Loucy (cell line): ENCODE measurements at regions not wholly inside any gene's neighbourhood (a gene's known extent, or its start where the extent isn't known, plus 50 kb on each side); places are given as distances from the start of the nearest gene placed in this dataset.

Source experiments
- H2AFZ ChIP-seq: fragments of 200-600 bp; sonication (generic); 2 replicates; pipeline ENCODE4 v1.6.0; 2016; ENCODE audit warnings: antibody characterized with exemption, mild to moderate bottlenecking, low read length, moderate library complexity
- H3F3A ChIP-seq: fragments of 200-600 bp; 2 replicates; pipeline ENCODE4 v1.6.0; 2016; ENCODE audit warnings: antibody characterized with exemption, low read depth, mild to moderate bottlenecking
- H3K27me3 ChIP-seq: fragments of 200-600 bp; sonication (generic); 2 replicates; pipeline ENCODE4 v1.6.1; 2014; ENCODE audit warnings: low read length, mild to moderate bottlenecking; ENCODE audit not compliant: insufficient read depth, poor library complexity, severe bottlenecking
- H3K36me3 ChIP-seq: fragments of 200-600 bp; sonication (generic); 2 replicates; pipeline ENCODE4 v1.6.1; 2016; ENCODE audit warnings: low read length; ENCODE audit not compliant: insufficient read depth
- H3K4me1 ChIP-seq: fragments of 200-600 bp; sonication (generic); 2 replicates; pipeline ENCODE4 v1.5.1; 2014; ENCODE audit warnings: low read length, mild to moderate bottlenecking; ENCODE audit not compliant: insufficient read depth, poor library complexity, severe bottlenecking
- H3K4me2 ChIP-seq: fragments of 200-600 bp; sonication (generic); 2 replicates; pipeline ENCODE4 v1.6.0; 2014; ENCODE audit warnings: antibody characterized with exemption, low read length, low read depth, mild to moderate bottlenecking; ENCODE audit not compliant: poor library complexity, severe bottlenecking
- H3K4me3 ChIP-seq: fragments of 200-600 bp; sonication (generic); 2 replicates; pipeline ENCODE4 v1.5.1; 2014; ENCODE audit warnings: low read length, mild to moderate bottlenecking, mixed read lengths; ENCODE audit not compliant: poor library complexity, severe bottlenecking
- H3K79me2 ChIP-seq: fragments of 200-600 bp; sonication (generic); 2 replicates; pipeline ENCODE4 v1.6.1; 2014; ENCODE audit warnings: low read length; ENCODE audit not compliant: insufficient read depth
- H3K9ac ChIP-seq: fragments of 200-600 bp; sonication (generic); 2 replicates; pipeline ENCODE4 v1.6.0; 2014; ENCODE audit warnings: mild to moderate bottlenecking, low read depth, low read length, moderate library complexity; ENCODE audit not compliant: poor library complexity, severe bottlenecking
- H3K9me2 ChIP-seq: fragments of 200-600 bp; sonication (generic); replicated peaks from 2 replicates; pipeline ENCODE4 v1.6.1; 2016; ENCODE audit warnings: low read depth, low read length, mixed read lengths
- H3K9me3 ChIP-seq: fragments of 200-600 bp; sonication (generic); 2 replicates; pipeline ENCODE4 v1.6.1; 2014; ENCODE audit warnings: mild to moderate bottlenecking, antibody characterized with exemption, low read length, low read depth; ENCODE audit not compliant: insufficient read depth
- H4K20me1 ChIP-seq: fragments of 200-600 bp; sonication (generic); 2 replicates; pipeline ENCODE4 v1.6.0; 2014; ENCODE audit warnings: antibody characterized with exemption, low read length, mild to moderate bottlenecking; ENCODE audit not compliant: insufficient read depth, poor library complexity, severe bottlenecking
- CTCF ChIP-seq: fragments of 200-600 bp; sonication (generic); conservative IDR thresholded peaks from 2 replicates; pipeline ENCODE4 v1.5.1; 2014; ENCODE audit warnings: mild to moderate bottlenecking, antibody characterized with exemption, low read length
- EZH2phosphoT487 ChIP-seq: fragments of 200-600 bp; IDR thresholded peaks from 2 replicates; pipeline ENCODE4 v1.6.1; 2018; ENCODE audit warnings: antibody characterized with exemption, mild to moderate bottlenecking, moderate library complexity, borderline replicate concordance

DNA sequence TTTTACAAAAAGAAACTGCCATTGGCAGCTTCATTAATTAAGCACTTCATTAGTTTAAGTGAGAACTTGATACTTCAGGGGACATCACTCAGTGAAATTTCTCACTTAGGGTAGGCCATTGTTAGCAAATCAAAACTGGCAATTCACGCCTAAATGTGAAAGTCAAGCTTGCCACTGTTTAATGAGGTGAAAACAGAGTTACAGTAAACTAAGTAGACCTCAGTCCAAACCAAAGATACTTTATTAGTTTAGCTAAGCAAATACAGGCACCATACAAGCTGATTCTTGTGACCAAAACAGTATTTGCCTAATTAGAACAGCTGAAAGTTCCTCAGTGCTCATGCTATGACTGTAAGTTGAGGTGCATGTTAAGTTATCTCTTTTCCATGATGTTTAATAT is 176.5 kb upstream of the CPNE8 start:
- TF ChIP-seq CTCF = no peak
- TF ChIP-seq EZH2phosphoT487 = no peak

GRCh38 chr12:39077226-39077625 is 171.8 kb upstream of the CPNE8 start:
- Histone ChIP-seq H3K79me2 (no peaks in the 10 kb centered on the region), H3K4me1 (no peaks in the 10 kb centered on the region), H3K4me3 (no peak overlapping the region), H3K36me3 (no peaks in the 10 kb centered on the region), H3K9me2 (no peaks in the 10 kb centered on the region), H3K9ac (no peak overlapping the region), H2AFZ (no peak overlapping the region), H3K27me3 (no peaks in the 10 kb centered on the region), H3K9me3 (no peaks in the 10 kb centered on the region), H4K20me1 (no peaks in the 10 kb centered on the region), H3K4me2 (no peak overlapping the region), H3F3A (no peaks in the 10 kb centered on the region)
- TF ChIP-seq EZH2phosphoT487 (no peak), CTCF (no peak)

More for the DNA sequence above, 176.5 kb upstream of the CPNE8 start:
- no peaks in the 10 kb centered on the region for H3K79me2 ChIP-seq
- no peaks in the 10 kb centered on the region for H3F3A ChIP-seq
- no peaks in the 10 kb centered on the region for H3K9me3 ChIP-seq
- H4K20me1 ChIP-seq = no peaks in the 10 kb centered on the region
- H2AFZ ChIP-seq = no peak overlapping the region
- H3K36me3 ChIP-seq = no peaks in the 10 kb centered on the region
- H3K9me2 ChIP-seq = no peaks in the 10 kb centered on the region
- no peaks in the 10 kb centered on the region for H3K4me1 ChIP-seq
- no peak overlapping the region for H3K4me2 ChIP-seq
- no peak overlapping the region for H3K9ac ChIP-seq
- H3K27me3 ChIP-seq = no peaks in the 10 kb centered on the region
- H3K4me3 ChIP-seq = no peak overlapping the region

GRCh38 chr12:39074063-39074462 is 168.7 kb upstream of the CPNE8 start:
- no peak for TF ChIP-seq EZH2phosphoT487
- TF ChIP-seq CTCF = no peak
- Histone ChIP-seq H3K4me3 (no peak overlapping the region), H3K9me2 (no peaks in the 10 kb centered on the region), H3K4me2 (no peak overlapping the region), H3F3A (no peaks in the 10 kb centered on the region), H3K4me1 (no peaks in the 10 kb centered on the region), H4K20me1 (no peaks in the 10 kb centered on the region), H3K9ac (no peak overlapping the region), H2AFZ (no peak overlapping the region), H3K27me3 (no peaks in the 10 kb centered on the region), H3K9me3 (no peaks in the 10 kb centered on the region), H3K79me2 (no peaks in the 10 kb centered on the region), H3K36me3 (no peaks in the 10 kb centered on the region)
